ENCODE measurements at regions not wholly inside any gene's neighbourhood (a gene's known extent, or its start where the extent isn't known, plus 50 kb on each side); places are given as distances from the start of the nearest gene placed in this dataset.
"Not testable (repeated sequence)": the region's sequence is repeated elsewhere in the genome, so short reads cannot be mapped to it uniquely, and the experiment has no call there.

GRCh38 chr13:78976696-78977095, 317.7 kb upstream of the OBI1 start:
- no peak for DNase-seq

DNA sequence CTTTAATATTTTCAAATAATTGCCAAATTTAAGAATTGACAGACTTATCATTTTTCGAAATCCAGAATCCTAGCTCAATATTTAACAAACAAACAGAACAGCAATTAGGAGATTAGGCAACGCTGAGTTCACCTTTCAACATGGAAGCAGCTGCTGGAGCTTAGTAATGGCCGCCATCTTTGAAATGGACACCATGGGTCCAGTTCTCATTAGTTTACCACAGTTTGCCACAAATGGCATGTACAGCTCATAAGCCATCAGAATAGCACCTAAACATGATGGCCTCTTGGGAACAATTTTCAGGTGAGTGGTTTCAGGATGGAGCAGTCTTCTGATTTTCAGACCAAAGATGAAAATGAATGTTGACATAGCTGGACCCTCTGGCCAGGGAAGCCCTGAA, 313.6 kb upstream of the OBI1 start:
- no peak for DNase-seq

- no peak for DNase-seq
These were observed 312.5 kb upstream of the OBI1 start for GRCh38 chr13:78971355-78972025.

- no peak for DNase-seq
These were observed 301.9 kb upstream of the OBI1 start for GRCh38 chr13:78960881-78961280.

DNA sequence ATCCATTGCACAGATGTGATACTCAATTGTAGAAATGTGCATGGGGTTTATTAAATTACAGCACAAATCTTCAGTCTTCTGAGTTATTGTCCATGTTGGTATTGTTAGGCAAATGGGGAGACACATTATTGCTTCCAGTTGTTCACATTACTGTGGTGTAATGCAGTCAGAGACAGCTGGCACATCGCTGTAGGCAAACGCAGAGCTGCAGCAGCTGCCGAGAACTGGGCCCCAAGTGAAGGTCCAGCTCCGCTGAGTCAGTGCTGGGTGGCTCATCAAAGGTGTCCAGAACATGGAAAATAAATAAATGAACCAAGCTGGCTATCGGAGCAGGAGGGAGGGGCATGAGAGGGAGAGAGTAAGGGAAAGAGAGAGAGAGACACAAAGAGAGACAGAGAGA, 299.1 kb upstream of the OBI1 start:
- DNase-seq: no peak

DNA sequence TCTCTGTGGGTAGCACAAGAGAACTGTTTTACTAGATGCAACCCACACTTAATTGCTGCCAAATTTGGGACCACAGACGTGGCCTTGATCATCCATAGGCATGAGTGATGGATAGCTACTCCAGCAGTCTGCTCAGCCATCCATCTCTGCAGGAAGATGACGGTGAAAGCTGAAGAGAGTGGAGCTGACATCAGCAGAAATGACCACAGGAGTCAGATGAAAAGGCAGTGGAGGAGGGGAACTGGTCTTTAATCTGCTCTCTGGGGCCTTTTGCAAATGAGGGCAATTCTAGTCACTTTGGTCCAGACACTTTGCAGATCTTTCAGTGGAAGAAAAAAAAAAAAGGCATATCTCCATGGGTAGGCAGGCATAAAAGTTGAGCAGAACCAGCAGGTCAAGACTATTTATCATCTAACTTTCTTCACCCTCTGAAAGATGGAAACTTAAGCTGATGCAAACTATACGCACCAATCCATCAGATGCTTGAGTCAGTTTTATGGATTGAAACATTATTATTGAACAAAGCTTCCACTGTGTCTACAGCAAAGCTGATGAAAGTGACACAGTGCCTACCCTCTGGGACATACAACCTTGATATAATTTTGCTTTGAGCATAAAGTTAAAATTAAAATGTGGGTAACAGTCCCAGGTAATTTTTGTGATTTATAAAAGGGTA, 281.6 kb upstream of the OBI1 start:
- DNase-seq: no peak

GRCh38 chr13:78934336-78934735, 275.4 kb upstream of the OBI1 start:
- DNase-seq: no peak

- DNase-seq: no peak
These were observed 256.1 kb upstream of the OBI1 start for GRCh38 chr13:78915015-78915414.

DNA sequence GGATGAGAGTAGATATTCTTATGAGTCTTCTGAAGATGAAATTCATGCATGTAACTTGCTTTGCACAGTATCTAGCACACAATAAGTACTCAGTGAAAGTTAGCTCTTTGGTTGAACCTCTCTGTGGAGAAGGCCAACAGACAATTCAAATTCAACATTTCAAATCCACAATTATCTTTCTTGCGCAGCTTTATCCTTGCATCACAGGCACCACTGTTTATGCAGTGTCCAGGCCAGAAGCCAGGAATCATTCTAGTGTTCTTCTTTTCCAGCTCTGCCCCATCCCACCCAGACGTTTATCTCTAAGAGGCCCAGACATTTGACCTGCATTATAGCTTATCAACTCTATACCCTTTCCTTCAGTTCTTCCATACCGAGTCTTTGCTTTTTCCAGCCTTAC, 254.7 kb upstream of the OBI1 start:
- DNase-seq: no peak

- DNase-seq: no peak
These were observed 251.2 kb upstream of the OBI1 start for GRCh38 chr13:78910147-78910546.

DNA sequence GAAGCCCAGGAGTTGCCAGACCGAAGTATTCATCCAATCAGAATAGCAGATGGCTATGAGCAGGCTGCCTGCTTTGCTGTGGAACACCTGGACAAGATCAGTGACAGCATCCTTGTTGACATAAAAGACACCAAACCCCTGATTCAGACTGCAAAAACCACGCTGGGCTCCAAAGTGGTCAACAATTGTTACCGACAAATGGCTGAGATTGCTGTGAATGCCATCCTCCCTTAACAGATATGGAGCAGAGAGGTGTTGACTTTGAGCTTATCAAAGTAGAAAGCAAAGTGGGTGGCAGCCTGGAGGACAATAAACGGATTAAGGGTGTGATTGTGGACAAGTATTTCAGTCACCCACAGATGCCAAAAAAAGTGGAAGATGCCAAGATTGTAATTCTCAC, 250.3 kb upstream of the OBI1 start:
- no peak for DNase-seq

DNA sequence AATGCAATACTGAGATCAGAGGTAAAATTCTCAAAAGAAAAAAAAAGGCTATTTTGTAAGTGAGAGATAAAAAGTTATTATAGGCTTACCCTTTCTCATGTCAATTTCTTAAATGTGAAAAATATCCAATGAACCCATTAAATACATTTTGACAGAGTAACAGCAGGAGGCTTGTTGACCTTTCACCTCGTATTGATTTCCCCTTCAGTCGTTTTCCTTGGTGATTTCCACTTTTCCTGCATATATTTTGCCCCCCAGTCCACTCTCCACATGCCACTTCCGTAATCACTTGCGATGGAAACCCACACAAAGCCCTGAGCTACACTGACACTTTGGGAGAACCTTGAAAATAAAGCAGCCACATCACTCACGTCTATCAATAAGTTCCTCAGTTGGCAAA, 248.1 kb upstream of the OBI1 start:
- no peak for DNase-seq

- DNase-seq: no peak
These were observed 238.2 kb upstream of the OBI1 start for GRCh38 chr13:78897200-78897599.

- DNase-seq: no peak
These were observed 225.6 kb upstream of the OBI1 start for GRCh38 chr13:78884571-78884970.

- no peak for DNase-seq
These were observed 222.8 kb upstream of the OBI1 start for GRCh38 chr13:78881751-78882150.

DNA sequence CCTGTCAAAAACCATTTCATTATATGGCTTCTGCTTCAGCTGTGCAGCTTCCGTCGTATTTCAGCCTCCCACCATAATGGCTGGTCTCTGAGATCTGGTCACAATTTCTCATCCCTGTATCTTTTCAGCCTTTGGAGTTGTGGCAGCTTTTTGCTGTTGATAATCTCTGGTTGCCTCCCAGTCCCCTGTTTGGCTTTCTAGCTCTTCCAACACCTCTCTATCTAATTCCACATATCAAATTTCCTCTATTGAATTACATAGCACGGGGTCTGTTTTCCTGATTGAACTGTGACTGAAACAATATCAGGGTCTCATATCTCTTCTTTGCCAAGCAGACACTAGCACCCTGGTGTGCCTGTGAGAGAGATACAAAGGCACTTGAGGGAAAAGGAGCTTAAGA, 222.1 kb upstream of the OBI1 start:
- DNase-seq: no peak

DNA sequence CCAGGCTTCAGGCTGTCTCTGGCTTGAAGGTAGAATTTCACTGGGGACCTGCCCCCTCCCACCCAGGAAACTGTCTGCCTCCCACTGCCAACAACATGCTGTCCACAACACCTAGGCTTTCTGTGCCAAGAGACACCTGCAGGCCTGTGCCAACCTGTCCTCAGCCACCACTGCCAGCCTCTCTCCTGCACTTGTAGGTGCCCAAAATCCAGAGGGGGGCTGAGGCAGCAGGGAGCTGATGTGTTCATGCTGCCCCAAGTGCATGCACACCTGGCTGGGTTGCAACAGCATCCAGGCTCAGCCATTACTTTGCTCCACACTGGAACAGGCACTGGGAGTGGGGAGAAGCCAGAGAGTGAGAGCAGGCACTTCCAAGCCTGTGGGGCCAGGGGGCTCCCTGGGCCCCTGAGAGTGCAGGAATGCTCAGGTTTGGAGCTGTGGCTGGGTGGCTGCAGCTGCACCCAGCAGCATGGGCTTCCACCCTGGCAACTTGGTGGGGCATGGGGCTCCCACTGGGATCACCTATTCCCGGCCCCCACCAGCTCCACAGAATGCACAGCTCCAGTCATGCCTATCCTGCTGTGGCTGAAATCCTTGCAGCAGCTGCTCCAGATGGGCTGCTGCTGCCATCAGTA, 218.1 kb upstream of the OBI1 start:
- no peak for DNase-seq

DNA sequence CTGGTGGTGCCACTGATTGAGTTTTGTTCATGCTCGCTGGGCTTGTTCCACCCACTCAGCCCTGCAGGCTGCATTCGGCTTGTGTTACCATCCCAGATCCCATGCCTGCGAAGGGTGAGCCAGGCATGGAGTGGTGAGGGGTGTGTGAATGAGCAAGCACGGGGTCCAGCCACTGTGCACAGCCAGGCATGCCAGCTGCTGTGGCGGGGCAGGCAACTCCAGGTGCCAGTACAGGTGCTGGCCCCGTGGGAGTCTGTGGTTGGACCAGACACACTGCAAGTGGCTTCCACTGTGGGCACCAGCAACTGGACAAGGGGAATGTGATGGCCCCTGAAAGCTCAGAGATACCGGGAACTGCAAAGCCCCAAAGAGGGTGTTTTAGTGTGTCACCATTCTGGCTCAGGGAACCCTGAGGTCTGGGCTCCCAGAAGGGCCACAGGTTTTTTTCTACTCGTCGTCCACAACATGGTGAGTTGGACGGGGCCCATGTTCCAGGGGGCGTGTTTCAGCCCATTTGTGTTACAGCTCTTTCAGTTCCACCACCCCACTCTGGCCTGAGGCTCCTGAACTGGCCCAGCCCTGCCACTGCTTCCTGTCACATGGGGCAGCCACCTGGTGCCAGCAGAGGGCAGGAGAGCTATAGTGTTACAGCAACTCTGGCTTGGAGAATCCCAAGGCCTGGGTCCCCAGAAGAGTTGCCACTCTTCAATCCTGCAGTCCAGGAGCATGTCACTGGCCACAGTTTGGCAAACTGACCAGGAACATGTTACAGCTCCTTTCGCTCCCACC, 217.0 kb upstream of the OBI1 start:
- peak; percentile 14 for DNase-seq

- DNase-seq: no peak
These were observed 210.0 kb upstream of the OBI1 start for GRCh38 chr13:78868991-78869390.

GRCh38 chr13:78867655-78868054, 208.7 kb upstream of the OBI1 start:
- no peak for DNase-seq

- not testable (repeated sequence) for DNase-seq
These were observed 207.1 kb upstream of the OBI1 start for GRCh38 chr13:78866076-78866475.

DNA sequence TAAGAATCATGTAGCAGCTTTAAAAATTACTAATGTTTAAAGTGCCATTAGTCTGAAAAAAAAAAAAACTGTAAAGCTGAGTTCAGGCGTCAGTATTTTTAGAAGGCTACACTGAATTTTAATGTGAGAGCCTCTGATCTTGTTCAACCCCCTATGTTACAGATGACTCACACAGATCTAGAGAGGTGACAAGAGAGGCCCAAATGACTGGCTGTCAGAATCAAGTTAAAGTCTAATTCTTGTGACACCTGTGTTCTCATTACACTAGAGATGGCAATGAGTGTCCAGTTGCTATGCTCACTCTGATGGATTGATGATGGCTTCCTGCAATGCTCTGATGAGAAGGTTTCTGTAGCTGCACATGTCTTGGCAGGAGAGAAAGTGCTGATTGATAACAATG, 203.5 kb upstream of the OBI1 start:
- DNase-seq: no peak

- DNase-seq: no peak
These were observed 193.8 kb upstream of the OBI1 start for GRCh38 chr13:78852709-78853108.

Data from stimulated activated CD4-positive, alpha-beta T cell treated with anti-CD3 and anti-CD28 coated beads, Interleukin-15, amount 100 ng/mL, for 24 hours (primary cell).